ENCODE measurements at regions not wholly inside any gene's neighbourhood (a gene's known extent, or its start where the extent isn't known, plus 50 kb on each side); places are given as distances from the start of the nearest gene placed in this dataset.

- Mint-ChIP-seq H3K27me3 (ENCODE audit: insufficient read depth) (no peaks in the 10 kb centered on the region), H3K4me1 (no peaks in the 10 kb centered on the region)
Measured at GRCh38 chr18:65146482-65147021, 604.3 kb upstream of the CDH7 start.

GRCh38 chr18:65145312-65145711 is 605.5 kb upstream of the CDH7 start:
- Histone ChIP-seq H3K9me3 (ENCODE audit: control insufficient read depth, low read length) (no peaks in the 10 kb centered on the region), H3K9ac (ENCODE audit: extremely low read depth, low read length, poor library complexity, severe bottlenecking) (no peak overlapping the region), H3K36me3 (ENCODE audit: control insufficient read depth, insufficient read depth, low read length) (no peaks in the 10 kb centered on the region), H3K27me3 (ENCODE audit: control insufficient read depth, insufficient read depth, low read length, poor library complexity, severe bottlenecking) (peaks cover 42% of the 10 kb centered on the region), H3K27ac (ENCODE audit: low read depth, low read length) (no peak overlapping the region), H3K4me3 (ENCODE audit: low read length) (no peak overlapping the region), H3K4me1 (ENCODE audit: control insufficient read depth, insufficient read depth, low read length) (no peaks in the 10 kb centered on the region)
- Mint-ChIP-seq H3K4me1 (no peaks in the 10 kb centered on the region), H3K27ac (no peak overlapping the region), H3K36me3 (ENCODE audit: low read depth) (no peaks in the 10 kb centered on the region), H3K4me3 (no peak overlapping the region), H3K27me3 (ENCODE audit: insufficient read depth) (no peaks in the 10 kb centered on the region), H3K9me3 (peaks cover 10% of the 10 kb centered on the region)
- TF ChIP-seq CTCF (conservative IDR thresholded peaks at IDR 0.05): no peak
- no peak for DNase-seq

More at GRCh38 chr18:65146482-65147021, 604.3 kb upstream of the CDH7 start:
- H3K9me3 ChIP-seq (ENCODE audit: control insufficient read depth, low read length): peaks cover 6% of the 10 kb centered on the region
- WGBS, 2 experiments (ENCODE audit: insufficient coverage in 1 of 2, insufficient read length in 1 of 2): 96 to 100% methylated on average over 2 of the region's 2 CpGs
- no peak overlapping the region for H3K4me3 ChIP-seq (ENCODE audit: low read length)
- no peak for TF ChIP-seq CTCF (conservative IDR thresholded peaks at IDR 0.05)
- H3K9ac ChIP-seq (ENCODE audit: extremely low read depth, low read length, poor library complexity, severe bottlenecking): no peak overlapping the region
- DNase-seq: no peak
- H3K9me3 Mint-ChIP-seq: peaks cover 20% of the 10 kb centered on the region
- no peak overlapping the region for H3K4me3 Mint-ChIP-seq
- peaks cover 42% of the 10 kb centered on the region for H3K27me3 ChIP-seq (ENCODE audit: control insufficient read depth, insufficient read depth, low read length, poor library complexity, severe bottlenecking)
- H3K36me3 Mint-ChIP-seq (ENCODE audit: low read depth): no peaks in the 10 kb centered on the region
- H3K27ac Mint-ChIP-seq: no peak overlapping the region
- no peaks in the 10 kb centered on the region for H3K36me3 ChIP-seq (ENCODE audit: control insufficient read depth, insufficient read depth, low read length)
- H3K27ac ChIP-seq (ENCODE audit: low read depth, low read length): no peak overlapping the region
- H3K4me1 ChIP-seq (ENCODE audit: control insufficient read depth, insufficient read depth, low read length): no peaks in the 10 kb centered on the region

GRCh38 chr18:65133610-65134009 is 617.2 kb upstream of the CDH7 start:
- Histone ChIP-seq H3K27ac (ENCODE audit: low read depth, low read length) (no peak overlapping the region), H3K4me3 (ENCODE audit: low read length) (no peak overlapping the region), H3K9ac (ENCODE audit: extremely low read depth, low read length, poor library complexity, severe bottlenecking) (no peak overlapping the region), H3K27me3 (ENCODE audit: control insufficient read depth, insufficient read depth, low read length, poor library complexity, severe bottlenecking) (no peaks in the 10 kb centered on the region), H3K36me3 (ENCODE audit: control insufficient read depth, insufficient read depth, low read length) (no peaks in the 10 kb centered on the region), H3K4me1 (ENCODE audit: control insufficient read depth, insufficient read depth, low read length) (no peaks in the 10 kb centered on the region), H3K9me3 (ENCODE audit: control insufficient read depth, low read length) (no peaks in the 10 kb centered on the region)
- no peak for TF ChIP-seq CTCF (conservative IDR thresholded peaks at IDR 0.05)
- DNase-seq: no peak
- Mint-ChIP-seq H3K27ac (no peak overlapping the region), H3K27me3 (ENCODE audit: insufficient read depth) (no peaks in the 10 kb centered on the region), H3K9me3 (peaks cover 3% of the 10 kb centered on the region), H3K4me3 (no peak overlapping the region), H3K4me1 (no peaks in the 10 kb centered on the region), H3K36me3 (ENCODE audit: low read depth) (no peaks in the 10 kb centered on the region)
- 83 to 100% methylated on average over 1 of the region's 1 CpG for WGBS, 2 experiments (ENCODE audit: insufficient coverage in 1 of 2, insufficient read length in 1 of 2)

Measured in endodermal cell (in vitro differentiated cells).